ENCODE measurements at regions not wholly inside any gene's neighbourhood (a gene's known extent, or its start where the extent isn't known, plus 50 kb on each side); places are given as distances from the start of the nearest gene placed in this dataset.

- no peak for DNase-seq (ENCODE audit: low spot score)
Measured at GRCh38 chr4:123747016-123747415, 350.4 kb downstream of the SPRY1 start.

GRCh38 chr4:123748806-123749205 lies 352.2 kb downstream of the SPRY1 start:
- DNase-seq (ENCODE audit: low spot score), result no peak

- DNase-seq (ENCODE audit: low spot score), result no peak
Measured at GRCh38 chr4:123749383-123749782, 352.8 kb downstream of the SPRY1 start.

GRCh38 chr4:123750044-123750443 lies 353.4 kb downstream of the SPRY1 start:
- DNase-seq (ENCODE audit: low spot score), result no peak

- DNase-seq (ENCODE audit: low spot score), result no peak
Measured at GRCh38 chr4:123755655-123756054, 359.1 kb downstream of the SPRY1 start.

- no peak for DNase-seq (ENCODE audit: low spot score)
Measured at GRCh38 chr4:123767806-123768205, 371.2 kb downstream of the SPRY1 start.

- DNase-seq (ENCODE audit: low spot score), result no peak
Measured at GRCh38 chr4:123770884-123771283, 374.3 kb downstream of the SPRY1 start.

- DNase-seq (ENCODE audit: low spot score), result peak; percentile 22
Measured at GRCh38 chr4:123776267-123776666, 379.7 kb downstream of the SPRY1 start.

- DNase-seq (ENCODE audit: low spot score), result no peak
Measured at GRCh38 chr4:123777373-123777772, 380.8 kb downstream of the SPRY1 start.

- no peak for DNase-seq (ENCODE audit: low spot score)
Measured at GRCh38 chr4:123783151-123783790, 386.7 kb downstream of the SPRY1 start.

- DNase-seq (ENCODE audit: low spot score), result no peak
Measured at GRCh38 chr4:123783921-123784320, 387.3 kb downstream of the SPRY1 start.

GRCh38 chr4:123784626-123785025 lies 388.0 kb downstream of the SPRY1 start:
- no peak for DNase-seq (ENCODE audit: low spot score)

GRCh38 chr4:123785538-123785937 lies 388.9 kb downstream of the SPRY1 start:
- DNase-seq (ENCODE audit: low spot score), result no peak

- no peak for DNase-seq (ENCODE audit: low spot score)
Measured at GRCh38 chr4:123786163-123786915, 389.7 kb downstream of the SPRY1 start.

- DNase-seq (ENCODE audit: low spot score), result no peak
Measured at GRCh38 chr4:123786920-123787319, 390.3 kb downstream of the SPRY1 start.

GRCh38 chr4:123787512-123788080 lies 391.0 kb downstream of the SPRY1 start:
- no peak for DNase-seq (ENCODE audit: low spot score)

- DNase-seq (ENCODE audit: low spot score), result no peak
Measured at GRCh38 chr4:123788577-123788976, 392.0 kb downstream of the SPRY1 start.

GRCh38 chr4:123790681-123791080 lies 394.1 kb downstream of the SPRY1 start:
- DNase-seq (ENCODE audit: low spot score), result no peak

GRCh38 chr4:123802082-123802645 lies 405.6 kb downstream of the SPRY1 start:
- no peak for DNase-seq (ENCODE audit: low spot score)

- no peak for DNase-seq (ENCODE audit: low spot score)
Measured at GRCh38 chr4:123802933-123803332, 406.3 kb downstream of the SPRY1 start.

- no peak for DNase-seq (ENCODE audit: low spot score)
Measured at GRCh38 chr4:123804196-123804721, 407.7 kb downstream of the SPRY1 start.

GRCh38 chr4:123806056-123806455 lies 409.5 kb downstream of the SPRY1 start:
- DNase-seq (ENCODE audit: low spot score), result no peak

GRCh38 chr4:123807187-123807586 lies 410.6 kb downstream of the SPRY1 start:
- no peak for DNase-seq (ENCODE audit: low spot score)

Measured in NAMALWA (cell line).